Activated naive CD8-positive, alpha-beta T cell treated with anti-CD3 and anti-CD28 coated beads, Interleukin-2, amount 10 ng/mL, durations not matched to agents 7 days and 5 days (primary cell): ENCODE measurements at regions not wholly inside any gene's neighbourhood (a gene's known extent, or its start where the extent isn't known, plus 50 kb on each side); places are given as distances from the start of the nearest gene placed in this dataset.

Experiments
- ATAC-seq: fragments of 150-1000 bp; cut with Tn5 transposase; one replicate; pipeline ENCODE4 v1.10.0; 2021; ENCODE audit warnings: low read depth, moderate library complexity
- POLR2A ChIA-PET: fragments of 350-600 bp; sonication (Branson Sonifier 250); formaldehyde crosslinking; loops from one replicate; lab custom pipeline; 2021; ENCODE audit warnings: antibody characterized with exemption; lab: Charles Lee
- DNase-seq: peaks from one replicate; pipeline ENCODE4 v3.0.0; 2021
- H3K27ac Mint-ChIP-seq: one replicate; pipeline ENCODE4 v1.8.0; 2022; ENCODE audit warnings: mild to moderate bottlenecking, mixed read lengths
- H3K27me3 Mint-ChIP-seq: one replicate; pipeline ENCODE4 v1.8.0; 2022; ENCODE audit warnings: mild to moderate bottlenecking, moderate library complexity, mixed read lengths
- H3K36me3 Mint-ChIP-seq: one replicate; pipeline ENCODE4 v1.8.0; 2021; ENCODE audit warnings: mild to moderate bottlenecking, mixed read lengths
- H3K4me1 Mint-ChIP-seq: one replicate; pipeline ENCODE4 v1.8.0; 2021; ENCODE audit warnings: mixed read lengths
- H3K4me3 Mint-ChIP-seq: one replicate; pipeline ENCODE4 v1.8.0; 2022; ENCODE audit warnings: mild to moderate bottlenecking, moderate library complexity, mixed read lengths
- H3K9me3 Mint-ChIP-seq: one replicate; pipeline ENCODE4 v1.8.0; 2021; ENCODE audit warnings: mixed read lengths

- Mint-ChIP-seq H3K9me3 (no peaks in the 10 kb centered on the region), H3K27ac (no peak overlapping the region), H3K27me3 (no peaks in the 10 kb centered on the region), H3K4me3 (no peak overlapping the region), H3K36me3 (no peaks in the 10 kb centered on the region), H3K4me1 (no peaks in the 10 kb centered on the region)
- no peak for ATAC-seq
- POLR2A ChIA-PET: no interaction called here
- no peak for DNase-seq
Measured at GRCh38 chr5:92402956-92403702, 1020.0 kb upstream of the ARRDC3 start.

- POLR2A ChIA-PET: no interaction called here
- Mint-ChIP-seq H3K36me3 (no peaks in the 10 kb centered on the region), H3K27ac (no peak overlapping the region), H3K4me1 (no peaks in the 10 kb centered on the region), H3K9me3 (no peaks in the 10 kb centered on the region), H3K27me3 (no peaks in the 10 kb centered on the region), H3K4me3 (no peak overlapping the region)
- ATAC-seq: no peak
- no peak for DNase-seq
Measured at GRCh38 chr5:92402045-92402444, 1018.9 kb upstream of the ARRDC3 start.

- POLR2A ChIA-PET: no interaction called here
- H3K9me3 Mint-ChIP-seq: no peaks in the 10 kb centered on the region
- no peak for ATAC-seq
- no peaks in the 10 kb centered on the region for H3K36me3 Mint-ChIP-seq
- H3K27ac Mint-ChIP-seq: no peak overlapping the region
- no peaks in the 10 kb centered on the region for H3K4me1 Mint-ChIP-seq
- DNase-seq: no peak
- no peaks in the 10 kb centered on the region for H3K27me3 Mint-ChIP-seq
- no peak overlapping the region for H3K4me3 Mint-ChIP-seq
Measured at GRCh38 chr5:92401492-92401891, 1018.4 kb upstream of the ARRDC3 start.

DNA sequence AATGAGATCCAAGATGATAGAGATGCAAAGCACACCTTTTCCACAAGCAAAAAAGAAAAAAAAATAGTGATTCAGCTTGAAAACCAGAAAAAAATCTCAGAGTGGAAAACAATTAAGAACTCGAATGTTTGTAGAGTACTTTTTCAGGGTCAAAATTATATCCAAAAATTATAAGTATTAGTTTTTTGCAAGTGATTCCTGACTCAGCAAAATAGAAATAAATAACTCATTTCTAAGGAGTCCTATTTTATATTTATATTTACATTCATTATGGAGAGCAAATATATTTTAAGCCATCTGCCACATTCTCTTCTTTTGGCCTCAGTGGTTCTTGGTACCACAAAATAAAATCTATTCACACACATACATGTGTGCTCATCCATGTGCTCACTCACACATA, 1011.8 kb upstream of the ARRDC3 start:
- Mint-ChIP-seq H3K27me3 (no peaks in the 10 kb centered on the region), H3K4me3 (no peak overlapping the region), H3K36me3 (no peaks in the 10 kb centered on the region), H3K9me3 (no peaks in the 10 kb centered on the region), H3K4me1 (no peaks in the 10 kb centered on the region), H3K27ac (no peak overlapping the region)
- POLR2A ChIA-PET: no interaction called here
- ATAC-seq (no peak), DNase-seq (no peak)

DNA sequence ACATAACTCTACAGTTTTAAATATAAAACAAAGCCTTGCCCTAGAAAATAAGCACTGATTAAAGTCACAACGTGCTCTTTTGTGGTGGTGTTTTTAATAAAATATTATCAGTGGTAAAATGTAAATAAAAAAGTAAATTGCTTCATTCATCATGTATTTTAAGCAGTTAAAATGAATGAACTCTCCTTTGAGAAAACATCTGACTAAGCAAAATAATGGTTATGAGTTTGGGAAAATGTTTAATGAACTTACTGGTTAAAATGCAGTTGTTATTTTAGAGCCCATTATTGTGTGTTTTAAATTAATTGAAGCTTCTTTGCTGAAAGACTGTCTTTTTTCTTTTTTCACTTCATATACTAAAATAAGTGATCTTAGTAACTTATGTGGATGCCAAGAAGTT, 1007.5 kb upstream of the ARRDC3 start:
- DNase-seq (no peak), ATAC-seq (no peak)
- POLR2A ChIA-PET: no interaction called here
- Mint-ChIP-seq H3K4me3 (no peak overlapping the region), H3K27me3 (no peaks in the 10 kb centered on the region), H3K9me3 (peaks cover 2% of the 10 kb centered on the region), H3K27ac (no peak overlapping the region), H3K4me1 (no peaks in the 10 kb centered on the region), H3K36me3 (no peaks in the 10 kb centered on the region)

DNA sequence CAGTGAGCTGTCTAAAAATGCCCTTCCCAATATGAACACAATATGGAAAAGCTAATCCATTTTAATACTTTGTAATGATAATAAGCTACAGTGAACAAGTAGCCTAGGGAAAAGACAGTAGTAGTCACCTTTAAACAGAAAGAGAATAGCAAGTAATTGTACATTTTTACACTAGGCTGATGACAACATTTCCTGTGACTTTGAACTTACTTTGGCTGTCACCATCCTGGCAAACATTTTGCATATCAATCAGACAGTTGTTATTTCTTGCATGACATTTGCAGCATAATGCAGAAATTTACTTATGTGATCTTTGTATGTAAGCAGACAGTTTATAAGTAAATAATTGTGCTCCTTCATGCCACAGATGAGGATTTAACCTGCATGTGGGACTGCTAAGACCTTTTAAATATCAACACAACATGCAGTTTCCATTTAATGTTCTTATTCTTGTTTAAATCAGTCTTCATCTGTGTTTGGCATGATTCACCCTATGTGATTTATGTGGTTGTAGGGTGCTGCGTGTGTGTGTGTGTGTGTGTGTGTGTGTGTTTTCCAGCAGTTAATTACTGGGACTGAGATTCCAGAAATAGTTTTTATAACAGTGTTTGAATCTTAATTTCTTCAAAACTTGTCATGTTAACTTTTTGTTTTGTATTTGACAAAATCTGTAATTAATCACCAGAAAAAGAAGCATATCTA, 997.1 kb upstream of the ARRDC3 start:
- no peaks in the 10 kb centered on the region for H3K27me3 Mint-ChIP-seq
- H3K4me1 Mint-ChIP-seq: no peaks in the 10 kb centered on the region

DNA sequence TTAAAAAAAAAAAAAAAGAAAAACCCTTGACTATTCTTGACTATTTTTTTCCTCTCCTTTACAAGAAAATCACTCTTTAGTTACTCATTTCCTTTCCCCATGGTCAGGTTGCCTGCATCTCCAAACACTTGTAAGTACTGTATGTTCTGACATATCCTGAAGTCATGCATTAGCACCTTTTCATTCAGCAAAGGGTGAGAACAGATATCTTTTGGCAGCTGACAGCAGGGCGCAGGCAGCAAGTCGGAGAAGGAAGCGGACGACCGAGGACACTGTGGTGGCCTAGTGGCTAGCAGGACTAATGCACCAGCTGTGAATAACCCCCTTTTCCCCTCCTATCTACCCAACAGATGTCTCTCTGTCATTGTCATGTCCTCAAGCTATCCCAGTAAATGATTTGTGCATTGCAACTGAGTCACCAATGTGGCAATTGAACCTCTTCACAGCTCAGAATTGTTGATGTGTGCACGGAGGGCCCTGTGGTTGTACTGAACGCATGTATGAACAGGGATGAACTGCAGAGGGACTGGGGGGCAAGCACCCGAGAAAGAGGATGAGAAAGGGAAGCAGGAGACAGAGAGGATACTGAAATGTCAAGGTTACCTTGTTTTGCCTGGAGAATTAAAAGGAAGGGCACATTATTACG, 996.0 kb upstream of the ARRDC3 start:
- no peaks in the 10 kb centered on the region for H3K9me3 Mint-ChIP-seq
- no peak overlapping the region for H3K4me3 Mint-ChIP-seq
- no peaks in the 10 kb centered on the region for H3K27me3 Mint-ChIP-seq
- H3K27ac Mint-ChIP-seq: no peak overlapping the region
- POLR2A ChIA-PET: no interaction called here
- H3K36me3 Mint-ChIP-seq: no peaks in the 10 kb centered on the region
- DNase-seq (no peak), ATAC-seq (no peak)
- H3K4me1 Mint-ChIP-seq: no peaks in the 10 kb centered on the region

More for the DNA sequence above, 997.1 kb upstream of the ARRDC3 start:
- Mint-ChIP-seq H3K4me3 (no peak overlapping the region), H3K9me3 (no peaks in the 10 kb centered on the region), H3K27ac (no peak overlapping the region), H3K36me3 (no peaks in the 10 kb centered on the region)
- no peak for DNase-seq
- ATAC-seq: no peak
- POLR2A ChIA-PET: no interaction called here

DNA sequence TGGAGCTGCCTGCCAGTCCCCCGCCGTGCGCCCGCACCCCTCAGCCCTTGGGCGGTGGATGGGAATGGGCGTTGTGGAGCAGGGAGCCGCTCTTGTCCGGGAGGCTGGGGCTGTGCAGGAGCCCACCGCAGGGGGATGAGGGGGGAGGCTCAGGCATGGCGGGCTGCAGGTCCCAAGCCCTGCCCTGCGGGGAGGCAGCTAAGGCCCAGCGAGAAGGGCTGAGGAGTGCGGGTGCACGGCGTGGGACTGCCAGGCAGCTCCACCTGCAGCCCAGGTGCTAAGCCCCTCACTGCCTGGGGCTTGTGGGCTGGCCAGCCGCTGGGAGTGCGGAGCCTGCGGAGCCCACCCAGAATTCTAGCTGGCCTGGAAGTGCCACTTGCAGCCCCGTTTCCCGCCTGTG, 991.7 kb upstream of the ARRDC3 start:
- H3K36me3 Mint-ChIP-seq: no peaks in the 10 kb centered on the region
- no peaks in the 10 kb centered on the region for H3K4me1 Mint-ChIP-seq
- H3K27ac Mint-ChIP-seq: no peak overlapping the region
- DNase-seq (no peak), ATAC-seq (no peak)
- H3K4me3 Mint-ChIP-seq: no peak overlapping the region
- H3K27me3 Mint-ChIP-seq: no peaks in the 10 kb centered on the region
- POLR2A ChIA-PET: no interaction called here
- H3K9me3 Mint-ChIP-seq: peaks cover 2% of the 10 kb centered on the region

- DNase-seq: no peak
- Mint-ChIP-seq H3K9me3 (peaks cover 2% of the 10 kb centered on the region), H3K36me3 (no peaks in the 10 kb centered on the region), H3K27me3 (no peaks in the 10 kb centered on the region), H3K4me1 (no peaks in the 10 kb centered on the region), H3K4me3 (no peak overlapping the region), H3K27ac (no peak overlapping the region)
- ATAC-seq: no peak
- POLR2A ChIA-PET: no interaction called here
Measured at GRCh38 chr5:92372766-92373165, 989.6 kb upstream of the ARRDC3 start.

GRCh38 chr5:92371889-92372235, 988.7 kb upstream of the ARRDC3 start:
- Mint-ChIP-seq H3K27me3 (no peaks in the 10 kb centered on the region), H3K4me1 (no peaks in the 10 kb centered on the region), H3K9me3 (peaks cover 2% of the 10 kb centered on the region), H3K4me3 (no peak overlapping the region), H3K36me3 (no peaks in the 10 kb centered on the region), H3K27ac (no peak overlapping the region)
- ATAC-seq: no peak
- no peak for DNase-seq
- POLR2A ChIA-PET: no interaction called here

DNA sequence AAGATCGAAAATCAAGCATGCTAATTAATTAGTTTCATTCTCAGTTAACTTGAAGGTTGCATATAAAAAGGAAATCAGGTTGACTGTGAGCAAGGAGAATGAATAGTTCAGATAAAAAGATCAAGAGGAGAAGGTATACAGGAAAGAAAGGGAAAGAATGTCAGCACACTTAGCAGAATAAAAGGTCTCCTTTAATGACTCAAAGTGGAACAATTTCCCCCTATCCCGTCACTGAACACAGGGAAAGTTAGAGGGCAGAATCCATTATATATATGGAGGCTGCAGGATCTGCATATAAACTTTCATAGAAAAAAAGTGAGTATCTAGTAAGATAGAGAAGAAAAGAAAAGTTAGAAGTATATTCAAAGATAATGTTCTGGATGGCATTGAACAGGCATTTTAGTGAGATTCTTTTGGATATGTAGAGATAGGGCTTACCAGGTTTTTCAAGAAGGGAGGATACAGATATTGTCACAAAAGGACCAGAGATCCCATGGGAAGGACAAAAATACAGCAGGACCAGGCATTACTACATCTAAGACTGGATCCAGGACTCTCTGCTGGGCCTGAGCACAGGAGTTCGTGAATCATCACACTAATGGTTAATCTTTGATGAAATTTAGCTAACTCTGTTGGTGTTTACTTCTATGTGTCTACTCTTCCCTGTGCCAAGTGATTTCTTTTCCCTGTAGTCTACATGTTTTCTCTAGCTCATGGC, 988.2 kb upstream of the ARRDC3 start:
- Mint-ChIP-seq H3K27me3 (no peaks in the 10 kb centered on the region), H3K4me3 (no peak overlapping the region), H3K9me3 (peaks cover 2% of the 10 kb centered on the region), H3K4me1 (no peaks in the 10 kb centered on the region), H3K27ac (no peak overlapping the region), H3K36me3 (no peaks in the 10 kb centered on the region)
- ATAC-seq (no peak), DNase-seq (no peak)
- POLR2A ChIA-PET: no interaction called here

GRCh38 chr5:92370032-92370431, 986.9 kb upstream of the ARRDC3 start:
- Mint-ChIP-seq H3K36me3 (no peaks in the 10 kb centered on the region), H3K4me1 (no peaks in the 10 kb centered on the region), H3K27me3 (no peaks in the 10 kb centered on the region), H3K9me3 (peaks cover 2% of the 10 kb centered on the region), H3K4me3 (no peak overlapping the region), H3K27ac (no peak overlapping the region)
- no peak for DNase-seq
- ATAC-seq: no peak
- POLR2A ChIA-PET: no interaction called here

DNA sequence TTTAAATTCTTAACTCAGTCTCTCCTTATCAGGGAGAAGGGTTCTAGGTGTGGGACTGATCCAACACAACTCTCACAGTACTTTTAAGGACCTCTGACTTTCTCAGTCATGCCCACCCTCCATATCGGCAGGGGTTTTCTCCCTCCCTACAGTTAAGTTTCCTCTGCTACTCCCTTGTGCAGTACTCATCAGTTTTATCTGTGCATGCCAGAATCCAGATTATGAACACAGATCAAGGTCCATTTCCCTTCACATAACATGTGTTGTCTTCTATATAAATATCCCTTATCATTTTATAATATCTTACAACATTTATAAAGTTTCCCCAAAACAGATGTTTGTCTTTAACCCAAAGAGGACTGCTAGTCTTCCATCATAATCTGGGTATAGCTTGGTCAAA, 986.5 kb upstream of the ARRDC3 start:
- H3K4me1 Mint-ChIP-seq: no peaks in the 10 kb centered on the region
- POLR2A ChIA-PET: no interaction called here
- H3K27ac Mint-ChIP-seq: no peak overlapping the region
- DNase-seq: no peak
- no peaks in the 10 kb centered on the region for H3K36me3 Mint-ChIP-seq
- ATAC-seq: no peak
- no peak overlapping the region for H3K4me3 Mint-ChIP-seq
- H3K9me3 Mint-ChIP-seq: peaks cover 2% of the 10 kb centered on the region
- H3K27me3 Mint-ChIP-seq: no peaks in the 10 kb centered on the region
